ENCODE measurements at regions not wholly inside any gene's neighbourhood (a gene's known extent, or its start where the extent isn't known, plus 50 kb on each side); places are given as distances from the start of the nearest gene placed in this dataset.

GRCh38 chr15:95733931-95734330 is 596.6 kb upstream of the NR2F2 start:
- DNase-seq (ENCODE audit: low read depth) = no peak
- TF ChIP-seq, protein P1, sequence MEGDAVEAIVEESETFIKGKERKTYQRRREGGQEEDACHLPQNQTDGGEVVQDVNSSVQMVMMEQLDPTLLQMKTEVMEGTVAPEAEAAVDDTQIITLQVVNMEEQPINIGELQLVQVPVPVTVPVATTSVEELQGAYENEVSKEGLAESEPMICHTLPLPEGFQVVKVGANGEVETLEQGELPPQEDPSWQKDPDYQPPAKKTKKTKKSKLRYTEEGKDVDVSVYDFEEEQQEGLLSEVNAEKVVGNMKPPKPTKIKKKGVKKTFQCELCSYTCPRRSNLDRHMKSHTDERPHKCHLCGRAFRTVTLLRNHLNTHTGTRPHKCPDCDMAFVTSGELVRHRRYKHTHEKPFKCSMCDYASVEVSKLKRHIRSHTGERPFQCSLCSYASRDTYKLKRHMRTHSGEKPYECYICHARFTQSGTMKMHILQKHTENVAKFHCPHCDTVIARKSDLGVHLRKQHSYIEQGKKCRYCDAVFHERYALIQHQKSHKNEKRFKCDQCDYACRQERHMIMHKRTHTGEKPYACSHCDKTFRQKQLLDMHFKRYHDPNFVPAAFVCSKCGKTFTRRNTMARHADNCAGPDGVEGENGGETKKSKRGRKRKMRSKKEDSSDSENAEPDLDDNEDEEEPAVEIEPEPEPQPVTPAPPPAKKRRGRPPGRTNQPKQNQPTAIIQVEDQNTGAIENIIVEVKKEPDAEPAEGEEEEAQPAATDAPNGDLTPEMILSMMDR (conservative IDR thresholded peaks at IDR 0.05; ENCODE audit: low read length) = no peak
- no peak overlapping the region for H3K4me3 ChIP-seq (ENCODE audit: low read length)

GRCh38 chr15:95734422-95735316 is 595.8 kb upstream of the NR2F2 start:
- H3K4me3 ChIP-seq (ENCODE audit: low read length) = no peak overlapping the region
- TF ChIP-seq, protein P1 (conservative IDR thresholded peaks at IDR 0.05; ENCODE audit: low read length) = no peak

GRCh38 chr15:95737060-95737459 is 593.4 kb upstream of the NR2F2 start:
- no peak for DNase-seq (ENCODE audit: low read depth)
- no peak overlapping the region for H3K4me3 ChIP-seq (ENCODE audit: low read length)
- TF ChIP-seq, protein P1 (conservative IDR thresholded peaks at IDR 0.05; ENCODE audit: low read length) = no peak

More at GRCh38 chr15:95734422-95735316, 595.8 kb upstream of the NR2F2 start:
- no peak for DNase-seq (ENCODE audit: low read depth)

DNA sequence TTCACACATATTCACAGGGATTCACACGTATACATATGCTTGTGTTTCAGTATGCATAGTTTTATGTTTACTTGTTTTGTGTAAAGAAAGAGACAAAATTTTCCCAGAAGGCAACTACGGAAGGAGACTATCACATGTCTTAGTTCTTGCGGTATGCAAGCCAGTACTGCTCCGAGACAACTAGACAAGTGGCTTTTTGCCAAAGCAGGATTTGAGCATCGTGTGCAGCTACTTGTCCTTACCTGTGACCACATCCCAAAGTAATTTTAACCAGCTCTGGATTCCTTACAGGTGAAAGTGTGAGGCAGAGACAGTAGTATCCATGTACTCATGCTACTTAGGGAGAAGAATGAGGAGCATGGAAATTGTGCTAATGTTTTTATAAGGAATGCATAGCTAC is 591.4 kb upstream of the NR2F2 start:
- DNase-seq (ENCODE audit: low read depth) = no peak
- TF ChIP-seq, protein P1 (conservative IDR thresholded peaks at IDR 0.05; ENCODE audit: low read length) = no peak
- no peak overlapping the region for H3K4me3 ChIP-seq (ENCODE audit: low read length)

GRCh38 chr15:95741830-95742229 is 588.7 kb upstream of the NR2F2 start:
- TF ChIP-seq, protein P1 (conservative IDR thresholded peaks at IDR 0.05; ENCODE audit: low read length) = no peak
- no peak for DNase-seq (ENCODE audit: low read depth)
- H3K4me3 ChIP-seq (ENCODE audit: low read length) = no peak overlapping the region

GRCh38 chr15:95742256-95742655 is 588.2 kb upstream of the NR2F2 start:
- H3K4me3 ChIP-seq (ENCODE audit: low read length) = no peak overlapping the region
- TF ChIP-seq, protein P1 (conservative IDR thresholded peaks at IDR 0.05; ENCODE audit: low read length) = no peak
- no peak for DNase-seq (ENCODE audit: low read depth)

- H3K4me3 ChIP-seq (ENCODE audit: low read length) = no peak overlapping the region
- no peak for DNase-seq (ENCODE audit: low read depth)
- TF ChIP-seq, protein P1 (conservative IDR thresholded peaks at IDR 0.05; ENCODE audit: low read length) = no peak
Measured at GRCh38 chr15:95742836-95743235, 587.7 kb upstream of the NR2F2 start.

Data from AG10803 (cell line).